Stimulated activated effector memory CD8-positive, alpha-beta T cell treated with anti-CD3 and anti-CD28 coated beads, Interleukin-12 subunit alpha, Interleukin-12 subunit beta, amount 100 ng/mL, for 72 hours (primary cell): ENCODE measurements at regions not wholly inside any gene's neighbourhood (a gene's known extent, or its start where the extent isn't known, plus 50 kb on each side); places are given as distances from the start of the nearest gene placed in this dataset.

ENCODE experiments used
- ATAC-seq: fragments of 150-1000 bp; cut with Tn5 transposase; 2 replicates; pipeline ENCODE4 v1.10.0; 2021
- DNase-seq, 2 donors: peaks; one replicate each; pipeline ENCODE4 v3.0.0; 2021 to 2022; ENCODE audit warnings: low spot score in 2 of 2
- H3K27ac Mint-ChIP-seq: one replicate; pipeline ENCODE4 v1.8.0; 2022; ENCODE audit warnings: mild to moderate bottlenecking, mixed read lengths
- H3K36me3 Mint-ChIP-seq: one replicate; pipeline ENCODE4 v1.8.0; 2022; ENCODE audit warnings: mild to moderate bottlenecking, mixed read lengths
- H3K4me1 Mint-ChIP-seq: one replicate; pipeline ENCODE4 v1.8.0; 2022; ENCODE audit warnings: mixed read lengths
- H3K4me3 Mint-ChIP-seq: one replicate; pipeline ENCODE4 v1.8.0; 2022; ENCODE audit warnings: mild to moderate bottlenecking, mixed read lengths
- H3K9me3 Mint-ChIP-seq: one replicate; pipeline ENCODE4 v1.8.0; 2022; ENCODE audit warnings: mixed read lengths

DNA sequence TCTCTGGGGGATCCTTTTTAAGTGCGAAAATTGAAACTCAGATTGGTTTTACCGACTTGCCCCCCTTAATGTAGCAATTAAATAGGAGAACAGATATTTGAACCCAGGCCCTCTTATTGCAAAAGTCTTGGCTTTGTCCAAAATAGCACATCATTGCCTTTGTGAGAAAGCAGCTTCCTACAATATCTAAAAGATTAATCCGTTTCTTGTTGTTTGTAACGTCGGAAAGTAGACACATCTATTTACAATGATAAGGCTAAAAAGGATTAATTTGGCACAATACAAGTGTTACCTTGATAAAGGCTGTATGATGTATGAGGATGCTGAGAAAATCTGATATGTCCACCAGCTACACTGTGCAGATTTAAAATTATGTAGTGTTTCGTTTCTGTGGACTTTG, 108.7 kb upstream of the SLC10A2 start:
- ATAC-seq = no peak
- no peaks in the 10 kb centered on the region for H3K4me1 Mint-ChIP-seq

DNA sequence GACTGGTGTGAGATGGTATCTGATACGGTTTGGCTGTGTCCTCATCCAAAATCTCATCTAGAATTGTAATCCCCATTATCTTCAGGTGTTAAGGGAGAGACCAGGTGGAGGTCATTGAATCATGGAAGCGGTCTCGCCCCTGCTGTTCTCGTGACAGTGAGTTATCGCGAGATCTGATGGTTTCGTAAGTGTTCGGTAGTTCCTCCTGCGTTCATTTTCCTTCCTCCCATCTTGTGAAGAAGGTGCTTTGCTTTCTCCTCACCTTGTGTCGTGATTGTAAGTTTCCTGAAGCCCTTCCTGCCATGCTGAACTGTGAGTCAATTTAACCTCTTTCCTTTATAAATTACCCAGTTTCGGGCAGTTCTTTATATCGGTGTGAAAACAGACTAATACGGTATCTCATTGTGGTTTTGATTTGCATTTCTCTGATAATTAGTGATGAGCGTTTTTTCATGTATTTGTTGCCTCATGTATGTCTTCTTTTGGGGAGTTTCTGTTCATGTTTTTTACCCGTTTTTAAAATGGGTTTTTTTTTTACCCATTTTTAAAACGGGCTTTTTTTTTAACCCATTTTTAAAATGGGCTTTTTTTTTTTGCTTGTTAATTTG, 102.8 kb upstream of the SLC10A2 start:
- no peaks in the 10 kb centered on the region for H3K36me3 Mint-ChIP-seq
- no peak for DNase-seq
- H3K9me3 Mint-ChIP-seq = peaks cover 7% of the 10 kb centered on the region
- no peak overlapping the region for H3K27ac Mint-ChIP-seq
- H3K4me1 Mint-ChIP-seq = no peaks in the 10 kb centered on the region
- ATAC-seq = no peak
- H3K4me3 Mint-ChIP-seq = no peak overlapping the region

More for the DNA sequence above, 108.7 kb upstream of the SLC10A2 start:
- H3K9me3 Mint-ChIP-seq = no peaks in the 10 kb centered on the region
- no peaks in the 10 kb centered on the region for H3K36me3 Mint-ChIP-seq
- H3K27ac Mint-ChIP-seq = no peak overlapping the region
- no peak overlapping the region for H3K4me3 Mint-ChIP-seq
- DNase-seq = no peak

DNA sequence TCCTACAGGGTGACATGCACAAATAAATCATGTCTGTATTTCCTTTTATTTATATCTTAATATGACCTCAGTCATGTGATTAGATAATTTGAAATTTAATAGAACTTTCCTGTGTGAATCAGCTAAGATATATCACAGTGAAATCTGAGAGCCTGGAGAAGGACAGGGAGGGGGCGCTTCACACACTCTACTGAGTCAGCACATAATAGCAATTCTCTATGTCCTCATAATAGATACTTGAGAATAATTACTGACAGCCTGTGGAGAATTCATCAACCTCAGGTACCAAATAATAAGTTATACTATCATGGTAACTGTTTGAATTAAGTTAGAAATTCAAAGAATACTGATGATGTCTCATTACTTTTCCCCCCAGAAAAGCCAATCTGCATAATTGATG, 98.0 kb upstream of the SLC10A2 start:
- H3K27ac Mint-ChIP-seq = no peak overlapping the region
- no peak overlapping the region for H3K4me3 Mint-ChIP-seq
- DNase-seq (no peak), ATAC-seq (no peak)
- peaks cover 7% of the 10 kb centered on the region for H3K9me3 Mint-ChIP-seq
- no peaks in the 10 kb centered on the region for H3K4me1 Mint-ChIP-seq
- H3K36me3 Mint-ChIP-seq = no peaks in the 10 kb centered on the region

GRCh38 chr13:103161476-103161875, 95.3 kb upstream of the SLC10A2 start:
- H3K27ac Mint-ChIP-seq = no peak overlapping the region
- H3K9me3 Mint-ChIP-seq = peaks cover 2% of the 10 kb centered on the region
- ATAC-seq = no peak
- H3K4me1 Mint-ChIP-seq = no peaks in the 10 kb centered on the region
- no peaks in the 10 kb centered on the region for H3K36me3 Mint-ChIP-seq
- DNase-seq = no peak
- H3K4me3 Mint-ChIP-seq = no peak overlapping the region

DNA sequence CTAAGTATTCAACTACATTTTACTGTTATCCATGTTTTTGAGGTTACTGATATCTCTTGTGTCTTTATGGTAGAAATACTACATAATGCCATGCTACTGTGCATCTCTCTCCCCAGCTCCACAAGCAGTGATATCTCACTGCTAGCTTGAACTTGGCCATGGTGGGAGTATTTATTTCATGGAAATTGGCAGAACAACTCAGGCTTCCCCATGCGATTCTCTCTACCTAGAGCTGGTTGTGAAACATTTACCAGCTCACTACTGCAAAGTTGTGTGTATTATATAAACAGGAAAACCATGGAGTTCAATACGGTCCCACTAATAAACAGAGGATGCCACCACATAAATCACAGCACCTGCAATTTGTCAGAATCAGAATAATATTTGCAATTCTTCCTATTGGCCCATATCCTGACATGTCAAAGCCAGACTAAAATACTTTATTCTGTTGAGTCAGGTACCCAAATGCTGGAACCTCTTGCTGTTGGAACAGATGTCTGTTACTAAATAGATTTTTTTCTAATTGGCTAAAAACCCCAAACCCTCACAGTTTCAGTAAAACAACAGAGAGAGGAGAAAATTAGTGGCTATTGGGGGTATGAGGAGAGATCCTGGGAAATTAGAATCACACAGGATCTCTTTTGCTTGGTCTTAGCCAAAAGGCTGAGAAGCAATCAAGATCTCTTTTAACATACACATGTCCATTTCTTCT, 91.4 kb upstream of the SLC10A2 start:
- no peaks in the 10 kb centered on the region for H3K36me3 Mint-ChIP-seq
- no peak overlapping the region for H3K4me3 Mint-ChIP-seq
- H3K4me1 Mint-ChIP-seq = no peaks in the 10 kb centered on the region
- no peaks in the 10 kb centered on the region for H3K9me3 Mint-ChIP-seq
- ATAC-seq (no peak), DNase-seq (no peak)
- H3K27ac Mint-ChIP-seq = no peak overlapping the region

DNA sequence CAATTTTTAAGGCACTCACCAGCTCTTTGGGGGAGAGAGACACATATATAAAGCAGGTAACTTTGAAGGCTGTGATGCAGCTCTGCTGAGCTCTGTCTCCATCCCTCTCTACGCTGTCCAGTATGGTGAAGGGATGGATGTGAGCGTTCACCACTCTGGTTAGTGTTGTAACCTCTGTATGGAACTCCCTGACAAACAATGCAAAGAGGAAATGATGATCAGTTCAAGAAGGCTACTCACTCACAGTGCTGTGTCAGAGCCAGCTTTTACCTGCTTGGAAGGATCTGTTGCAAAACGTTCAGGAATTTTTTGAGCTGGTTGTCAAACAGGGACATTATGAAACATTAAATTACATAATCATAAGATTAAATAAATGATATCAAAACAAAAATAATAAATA, 90.8 kb upstream of the SLC10A2 start:
- Mint-ChIP-seq H3K4me3 (no peak overlapping the region), H3K36me3 (no peaks in the 10 kb centered on the region), H3K9me3 (no peaks in the 10 kb centered on the region), H3K4me1 (no peaks in the 10 kb centered on the region), H3K27ac (no peak overlapping the region)
- no peak for DNase-seq
- ATAC-seq = no peak

- H3K4me3 Mint-ChIP-seq = no peak overlapping the region
- H3K27ac Mint-ChIP-seq = no peak overlapping the region
- ATAC-seq (no peak), DNase-seq (no peak)
- no peaks in the 10 kb centered on the region for H3K9me3 Mint-ChIP-seq
- H3K4me1 Mint-ChIP-seq = no peaks in the 10 kb centered on the region
- H3K36me3 Mint-ChIP-seq = no peaks in the 10 kb centered on the region
These were observed 90.3 kb upstream of the SLC10A2 start for GRCh38 chr13:103156346-103156998.

DNA sequence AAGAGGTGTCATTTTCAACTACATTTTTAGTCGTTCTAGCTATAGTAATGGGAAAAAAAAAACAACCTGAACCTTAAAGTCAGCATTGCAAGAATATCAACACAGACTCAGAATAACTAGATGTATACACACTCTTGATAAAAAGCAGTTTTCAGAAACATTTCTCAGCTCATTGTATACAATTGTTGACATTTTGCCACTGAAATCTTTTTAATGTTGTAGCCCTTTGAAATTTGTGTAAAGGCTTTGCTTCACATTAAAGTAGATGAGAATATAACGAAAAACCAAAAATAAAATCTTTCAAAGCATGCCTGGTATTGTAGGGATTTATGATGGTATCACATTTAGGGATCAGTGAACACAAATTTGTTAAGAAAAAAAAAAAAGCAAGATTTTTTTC, 87.2 kb upstream of the SLC10A2 start:
- DNase-seq (no peak), ATAC-seq (no peak)
- Mint-ChIP-seq H3K4me3 (no peak overlapping the region), H3K36me3 (no peaks in the 10 kb centered on the region), H3K27ac (no peak overlapping the region), H3K4me1 (no peaks in the 10 kb centered on the region), H3K9me3 (no peaks in the 10 kb centered on the region)

- H3K4me3 Mint-ChIP-seq = no peak overlapping the region
- H3K36me3 Mint-ChIP-seq = no peaks in the 10 kb centered on the region
- DNase-seq = no peak
- no peaks in the 10 kb centered on the region for H3K9me3 Mint-ChIP-seq
- no peak for ATAC-seq
- H3K27ac Mint-ChIP-seq = no peak overlapping the region
- no peaks in the 10 kb centered on the region for H3K4me1 Mint-ChIP-seq
These were observed 81.7 kb upstream of the SLC10A2 start for GRCh38 chr13:103147961-103148360.

DNA sequence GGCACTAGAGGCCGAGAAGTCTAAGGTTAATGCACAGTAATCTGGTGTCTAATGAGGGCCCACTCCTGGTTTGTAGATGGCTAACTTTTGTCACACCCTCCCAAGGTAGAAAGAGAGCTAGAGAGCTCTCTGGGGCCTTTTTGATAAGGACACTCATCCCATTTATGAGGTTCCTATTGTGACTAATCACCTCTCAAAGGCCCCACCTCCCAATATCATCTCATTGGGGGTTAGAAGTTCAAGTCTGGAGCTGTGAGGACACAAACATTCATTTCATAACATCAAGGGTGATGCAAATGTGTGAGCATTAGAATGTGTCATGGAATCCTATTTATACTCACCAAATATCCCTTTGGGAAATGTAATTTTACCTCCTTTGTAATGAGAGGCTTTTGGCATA, 79.2 kb upstream of the SLC10A2 start:
- H3K4me1 Mint-ChIP-seq = no peaks in the 10 kb centered on the region

DNA sequence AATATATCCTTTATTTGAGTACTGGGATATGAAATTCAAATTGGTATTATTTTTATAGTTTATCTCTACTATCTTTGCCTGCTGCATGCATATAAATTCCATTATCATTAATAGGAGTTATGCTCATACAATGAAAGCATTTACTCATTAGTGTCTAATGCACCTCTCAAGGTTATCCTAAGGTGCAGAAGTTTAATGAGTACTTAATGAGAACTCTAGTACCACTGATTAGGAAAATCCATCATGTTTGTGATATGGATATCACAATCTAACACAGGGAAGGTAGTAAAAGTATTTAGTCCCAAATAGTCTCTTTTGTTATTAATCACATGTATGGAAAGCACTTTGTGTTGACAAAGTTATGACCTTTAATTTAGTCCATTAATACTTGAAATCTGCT, 77.2 kb upstream of the SLC10A2 start:
- no peak for ATAC-seq
- no peak for DNase-seq
- H3K9me3 Mint-ChIP-seq = peaks cover 6% of the 10 kb centered on the region
- no peak overlapping the region for H3K4me3 Mint-ChIP-seq
- no peak overlapping the region for H3K27ac Mint-ChIP-seq
- no peaks in the 10 kb centered on the region for H3K4me1 Mint-ChIP-seq
- H3K36me3 Mint-ChIP-seq = no peaks in the 10 kb centered on the region

More for the DNA sequence above, 79.2 kb upstream of the SLC10A2 start:
- Mint-ChIP-seq H3K27ac (no peak overlapping the region), H3K9me3 (peaks cover 3% of the 10 kb centered on the region), H3K4me3 (no peak overlapping the region), H3K36me3 (no peaks in the 10 kb centered on the region)
- ATAC-seq (no peak), DNase-seq (no peak)

DNA sequence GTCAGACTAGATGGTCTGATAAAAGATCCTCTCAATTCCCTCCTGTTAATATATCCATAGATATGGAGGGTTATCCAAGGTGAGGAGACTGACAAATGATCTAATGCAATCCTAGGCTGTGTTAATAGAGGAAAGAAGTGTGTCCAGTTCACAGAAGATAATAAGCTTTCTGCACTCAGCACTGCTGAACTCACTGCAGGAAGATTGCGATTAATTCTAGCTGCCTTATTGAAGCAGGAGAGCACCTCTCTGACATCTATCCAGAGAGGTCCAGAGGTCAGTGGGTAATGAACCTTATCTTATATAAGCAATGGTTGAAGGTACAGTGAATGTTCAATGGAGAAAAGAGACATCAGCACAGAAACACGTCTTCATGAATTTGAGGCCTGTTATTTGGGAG, 75.9 kb upstream of the SLC10A2 start:
- Mint-ChIP-seq H3K9me3 (peaks cover 9% of the 10 kb centered on the region), H3K27ac (no peak overlapping the region), H3K4me1 (no peaks in the 10 kb centered on the region), H3K36me3 (no peaks in the 10 kb centered on the region), H3K4me3 (no peak overlapping the region)
- no peak for DNase-seq
- ATAC-seq = no peak

GRCh38 chr13:103140001-103140671, 73.9 kb upstream of the SLC10A2 start:
- Mint-ChIP-seq H3K27ac (no peak overlapping the region), H3K4me3 (no peak overlapping the region), H3K9me3 (peaks cover 9% of the 10 kb centered on the region), H3K4me1 (no peaks in the 10 kb centered on the region), H3K36me3 (no peaks in the 10 kb centered on the region)
- ATAC-seq = no peak
- no peak for DNase-seq

DNA sequence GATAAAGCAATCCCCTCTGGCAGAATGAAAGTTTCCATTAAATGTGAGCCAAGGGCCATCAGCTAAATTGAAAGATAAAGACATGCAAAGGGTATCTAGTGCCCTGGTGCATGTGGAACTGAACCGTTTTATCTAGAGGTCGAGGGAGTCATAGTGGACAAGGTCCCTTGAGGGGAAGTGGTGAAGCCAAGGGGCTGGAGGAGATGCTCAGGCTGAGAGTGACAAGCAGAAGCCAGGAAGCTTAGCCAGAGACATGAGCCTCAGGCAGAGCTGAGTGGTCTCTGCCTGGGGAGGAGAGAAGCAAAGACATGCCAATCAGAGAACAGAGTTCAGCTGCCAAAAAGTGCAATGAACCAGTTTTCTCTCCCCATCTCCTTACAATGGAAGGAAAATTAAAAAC, 68.1 kb upstream of the SLC10A2 start:
- ATAC-seq (no peak), DNase-seq (no peak)
- no peaks in the 10 kb centered on the region for H3K4me1 Mint-ChIP-seq
- no peak overlapping the region for H3K27ac Mint-ChIP-seq
- H3K36me3 Mint-ChIP-seq = no peaks in the 10 kb centered on the region
- no peak overlapping the region for H3K4me3 Mint-ChIP-seq
- peaks cover 6% of the 10 kb centered on the region for H3K9me3 Mint-ChIP-seq

DNA sequence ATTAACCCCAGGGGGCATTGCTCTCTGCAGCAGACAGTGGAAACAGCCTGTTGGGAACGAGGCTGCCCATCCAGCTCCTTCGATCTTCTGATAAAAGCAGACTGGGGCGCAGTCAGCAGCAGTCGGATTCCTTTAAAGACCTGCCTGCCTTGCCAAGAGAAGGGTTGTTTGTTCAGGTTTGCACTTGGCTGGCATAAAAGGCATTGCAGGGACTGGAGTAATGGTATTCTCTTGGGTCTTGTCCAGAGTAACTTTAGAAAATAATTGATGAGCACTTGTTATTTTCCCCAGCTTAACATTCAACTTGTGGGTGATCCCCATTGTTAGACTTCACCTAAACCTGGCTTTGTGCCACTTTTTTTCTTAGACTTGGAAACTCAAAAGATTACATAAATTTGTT, 67.3 kb upstream of the SLC10A2 start:
- peaks cover 3% of the 10 kb centered on the region for H3K9me3 Mint-ChIP-seq
- no peak overlapping the region for H3K27ac Mint-ChIP-seq
- no peak overlapping the region for H3K4me3 Mint-ChIP-seq
- H3K36me3 Mint-ChIP-seq = no peaks in the 10 kb centered on the region
- DNase-seq (no peak), ATAC-seq (no peak)
- H3K4me1 Mint-ChIP-seq = no peaks in the 10 kb centered on the region
